DMS79 (cell line): ENCODE measurements at regions not wholly inside any gene's neighbourhood (a gene's known extent, or its start where the extent isn't known, plus 50 kb on each side); places are given as distances from the start of the nearest gene placed in this dataset.

Experiments
- DNase-seq: peaks from one replicate; lab custom pipeline; 2025; lab: John Stamatoyannopoulos, UW

- DNase-seq, result no peak
Measured at GRCh38 chr6:50635429-50635828, 77.9 kb upstream of the TFAP2D start.

- DNase-seq, result no peak
Measured at GRCh38 chr6:50637267-50637666, 76.1 kb upstream of the TFAP2D start.

DNA sequence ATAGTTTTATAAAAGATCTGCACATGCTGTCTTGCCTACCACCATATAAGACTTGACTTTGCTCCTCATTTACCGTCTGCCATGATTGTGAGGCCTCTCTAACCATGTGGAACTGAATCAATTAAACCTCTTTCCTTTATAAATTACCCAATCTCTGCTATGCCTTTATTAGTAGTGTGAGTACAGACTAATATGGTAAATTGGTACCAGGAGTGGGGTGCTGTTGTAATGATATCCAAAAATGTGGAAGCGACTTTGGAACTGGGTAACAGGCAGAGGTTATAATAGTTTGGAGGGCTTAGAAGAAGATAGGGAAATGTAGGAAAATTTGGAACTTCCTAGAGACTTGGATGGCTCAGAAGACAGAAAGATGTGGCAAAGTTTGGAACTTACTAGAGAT lies 64.2 kb upstream of the TFAP2D start:
- DNase-seq, result no peak

DNA sequence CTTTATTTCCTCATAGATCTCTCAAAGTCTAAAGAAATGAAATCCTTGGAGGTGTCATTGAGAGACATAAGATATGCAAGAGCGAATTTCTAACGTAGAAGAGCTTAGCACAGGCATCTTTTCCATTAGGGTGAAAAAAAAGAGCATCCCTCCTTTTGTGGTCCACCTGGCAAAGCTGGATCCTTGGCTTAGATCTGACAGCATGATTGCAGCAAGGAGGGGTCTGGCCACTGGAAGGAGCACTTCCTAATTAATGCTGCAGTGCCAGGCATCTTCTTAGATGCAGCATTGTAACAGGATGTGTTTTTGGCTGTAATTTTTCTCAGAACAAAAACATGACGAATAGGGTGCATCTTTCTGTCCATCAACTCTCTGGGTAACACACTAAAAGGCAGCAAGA lies 60.1 kb upstream of the TFAP2D start:
- DNase-seq, result no peak

DNA sequence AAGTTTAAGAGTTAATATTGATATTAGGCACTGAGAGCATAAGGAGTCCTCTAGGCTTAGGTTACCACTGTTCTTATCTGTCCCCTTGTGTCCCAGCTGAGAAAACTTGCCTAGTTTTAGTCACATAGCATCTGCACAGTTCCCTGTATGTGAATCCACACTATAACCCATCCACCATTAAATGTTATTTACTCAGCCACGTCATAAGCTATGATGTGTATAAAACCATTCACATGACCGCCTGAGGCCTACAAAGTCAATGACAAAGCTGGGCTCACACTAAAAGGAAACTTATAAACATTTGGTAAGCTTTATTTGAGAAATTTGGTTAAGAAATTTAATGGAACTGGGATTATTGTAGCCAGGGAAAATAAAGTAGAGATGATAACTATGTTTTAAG lies 59.2 kb upstream of the TFAP2D start:
- no peak for DNase-seq

DNA sequence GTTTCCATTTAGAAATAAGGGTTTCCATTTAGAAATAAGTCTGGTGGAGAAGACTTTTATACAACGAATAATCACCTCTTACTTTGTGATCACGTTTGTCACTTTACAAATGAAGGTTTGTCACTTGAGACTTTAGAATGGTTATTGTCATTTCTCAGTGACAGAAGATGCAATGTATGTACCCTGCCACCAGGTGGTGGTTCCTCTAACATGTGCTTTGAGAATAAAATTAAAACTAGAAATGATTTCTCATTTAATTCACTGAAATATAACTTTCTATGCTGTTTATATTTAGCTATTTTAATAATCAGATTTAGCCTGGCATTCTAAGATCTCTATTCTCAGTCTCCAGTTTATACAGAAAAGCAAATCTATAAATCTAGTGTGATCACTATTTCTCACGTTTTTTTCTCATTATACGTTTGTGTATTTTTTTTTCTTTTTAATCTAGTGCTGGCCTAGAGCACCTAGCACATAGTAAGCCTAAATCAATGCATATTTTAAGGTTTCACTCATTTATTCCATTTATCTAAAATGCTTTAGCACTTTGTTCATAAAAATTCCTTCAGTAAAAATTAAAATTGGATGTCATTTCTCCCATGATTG lies 57.4 kb upstream of the TFAP2D start:
- no peak for DNase-seq

- DNase-seq, result no peak
Measured at GRCh38 chr6:50657513-50657912, 55.8 kb upstream of the TFAP2D start.

- no peak for DNase-seq
Measured at GRCh38 chr6:50658561-50658960, 54.8 kb upstream of the TFAP2D start.

- DNase-seq, result no peak
Measured at GRCh38 chr6:50661636-50662035, 51.7 kb upstream of the TFAP2D start.
